HCT116 (cell line): ENCODE measurements at regions not wholly inside any gene's neighbourhood (a gene's known extent, or its start where the extent isn't known, plus 50 kb on each side); places are given as distances from the start of the nearest gene placed in this dataset.

ENCODE experiments used
- ATAC-seq: fragments of 200-7000 bp; cut with Tn5 transposase; 2 replicates; pipeline ENCODE4 v1.9.1; 2020; ENCODE audit warnings: mild to moderate bottlenecking, moderate library complexity
- BruUV-seq: library from RNA; stranded (reverse); fragments of 400-500 nt; replicated peaks from 2 replicates; lab custom pipeline; 2021; lab: Mats Ljungman, UMichigan
- CTCF ChIA-PET: fragments of 300-600 bp; sonication (Branson Sonifier 250); formaldehyde crosslinking; loops from one replicate; lab custom pipeline; 2021; ENCODE audit warnings: antibody characterized with exemption; lab: Charles Lee
- POLR2A ChIA-PET: fragments of 300-600, 350-600 bp; sonication (Branson Sonifier 250); formaldehyde crosslinking; loops from one replicate; lab custom pipeline; 2021; ENCODE audit warnings: antibody characterized with exemption; lab: Charles Lee
- RAD21 ChIA-PET, 2 experiments: fragments of 300-600 bp; sonication (Branson Sonifier 250); formaldehyde crosslinking; loops; one replicate each; lab custom pipeline; 2023; ENCODE audit warnings: low total read pairs in 2 of 2; ENCODE audit not compliant: uncharacterized antibody in 2 of 2, unreplicated experiment in 2 of 2, low non-redundant PET in 1 of 2; lab: Charles Lee
- DNase-seq: peaks from one replicate; pipeline ENCODE4 v3.0.0-alpha.2; 2010; ENCODE audit warnings: low read depth, low spot score
- H2AFZ ChIP-seq: fragments of 200-600 bp; shearing (Covaris generic), sonication (generic); 2 replicates; pipeline ENCODE4 v1.6.1; 2017; ENCODE audit warnings: low read depth, mixed run types, mixed read lengths, antibody characterized with exemption, low read length; ENCODE audit not compliant: poor library complexity, severe bottlenecking
- H3K27ac ChIP-seq: 2 replicates; pipeline ENCODE4 v1.5.1; 2012; ENCODE audit warnings: low read depth, low read length
- H3K27me3 ChIP-seq: fragments of 200-600 bp; sonication (generic); 2 replicates; pipeline ENCODE4 v1.6.1; 2016; ENCODE audit warnings: mixed run types, low read length, mixed read lengths; ENCODE audit not compliant: insufficient read depth
- H3K36me3 ChIP-seq, 2 experiments: fragments of 200-500 bp in 1 of 2; fragments of 200-600 bp in 1 of 2; sonication (Bioruptor generic) in 1 of 2; sonication (generic) in 1 of 2; 2 replicates each; pipeline versions ENCODE4 v1.5.1 to v1.6.1; 2014 to 2016; ENCODE audit warnings: low read length in 2 of 2, inconsistent platforms in 1 of 2, mixed read lengths in 1 of 2, mixed run types in 1 of 2; ENCODE audit not compliant: insufficient read depth in 2 of 2, control insufficient read depth in 1 of 2
- H3K4me1 ChIP-seq, 2 experiments: fragments of 200-600 bp in 1 of 2; sonication (generic) in 1 of 2; 2 replicates each; pipeline versions ENCODE4 v1.5.1 to v1.6.1; 2012 to 2017; ENCODE audit warnings: low read length in 2 of 2, inconsistent platforms in 1 of 2, mild to moderate bottlenecking in 1 of 2, mixed read lengths in 1 of 2, mixed run types in 1 of 2, moderate library complexity in 1 of 2; ENCODE audit not compliant: insufficient read depth in 2 of 2, control insufficient read depth in 1 of 2
- H3K4me2 ChIP-seq: fragments of 200-600 bp; sonication (generic); 2 replicates; pipeline ENCODE4 v1.6.1; 2017; ENCODE audit warnings: mixed run types, low read length, mixed read lengths
- H3K4me3 ChIP-seq, 2 experiments: fragments of 200-600 bp in 1 of 2; sonication (generic) in 1 of 2; replicated peaks in 1 of 2; 2 replicates each; pipeline ENCODE4 v1.5.1; 2011 to 2016; ENCODE audit warnings: low read length in 2 of 2, control low read depth in 1 of 2, low read depth in 1 of 2, mild to moderate bottlenecking in 1 of 2, mixed read lengths in 1 of 2, mixed run types in 1 of 2
- H3K79me2 ChIP-seq: fragments of 200-600 bp; sonication (generic); 2 replicates; pipeline ENCODE4 v1.6.1; 2017; ENCODE audit warnings: mild to moderate bottlenecking, mixed run types, low read length, moderate library complexity, mixed read lengths; ENCODE audit not compliant: insufficient read depth
- H3K9ac ChIP-seq: fragments of 200-600 bp; sonication (generic); 2 replicates; pipeline ENCODE4 v1.6.1; 2016; ENCODE audit warnings: low read length, mixed read lengths
- H3K9me2 ChIP-seq: fragments of 200-600 bp; sonication (generic), shearing (Covaris generic); 2 replicates; pipeline ENCODE4 v1.6.1; 2017; ENCODE audit warnings: mixed run types, mild to moderate bottlenecking, moderate library complexity; ENCODE audit not compliant: insufficient read depth
- H3K9me3 ChIP-seq, 2 experiments: fragments of 200-500 bp in 1 of 2; fragments of 200-600 bp in 1 of 2; sonication (Bioruptor generic) in 1 of 2; sonication (generic) in 1 of 2; 2 replicates each; pipeline ENCODE4 v1.6.1; 2014 to 2017; ENCODE audit warnings: low read length in 2 of 2, mixed read lengths in 2 of 2, inconsistent platforms in 1 of 2, low read depth in 1 of 2, mild to moderate bottlenecking in 1 of 2, mixed run types in 1 of 2, moderate library complexity in 1 of 2; ENCODE audit not compliant: control insufficient read depth in 1 of 2, insufficient read depth in 1 of 2
- H4K20me1 ChIP-seq: fragments of 200-600 bp; sonication (generic), shearing (Covaris generic); 2 replicates; pipeline ENCODE4 v1.6.1; 2017; ENCODE audit warnings: mixed run types, mild to moderate bottlenecking, moderate library complexity; ENCODE audit not compliant: insufficient read depth
- ATF3 ChIP-seq: IDR thresholded peaks from 2 replicates; pipeline ENCODE4 v1.6.1; 2012
- CBX3 ChIP-seq: IDR thresholded peaks from 2 replicates; pipeline ENCODE4 v1.6.1; 2012; ENCODE audit warnings: low read depth
- CEBPB ChIP-seq: IDR thresholded peaks from 2 replicates; pipeline ENCODE4 v1.6.1; 2012; ENCODE audit warnings: low read depth
- EZH2phosphoT487 ChIP-seq: fragments of 200-600 bp; IDR thresholded peaks from 2 replicates; pipeline ENCODE4 v1.6.1; 2018; ENCODE audit warnings: antibody characterized with exemption, borderline replicate concordance
- FOSL1 ChIP-seq: IDR thresholded peaks from 2 replicates; pipeline ENCODE4 v1.6.1; 2012; ENCODE audit warnings: low read depth
- JUND ChIP-seq: IDR thresholded peaks from 2 replicates; pipeline ENCODE4 v1.6.1; 2012
- POLR2AphosphoS5 ChIP-seq: IDR thresholded peaks from 2 replicates; pipeline ENCODE4 v1.6.1; 2011; ENCODE audit warnings: mild to moderate bottlenecking, low read depth, low read length, moderate library complexity
- REST ChIP-seq: IDR thresholded peaks from 2 replicates; pipeline ENCODE4 v1.6.1; 2012; ENCODE audit warnings: low read depth
- SIN3A ChIP-seq: IDR thresholded peaks from 2 replicates; pipeline ENCODE4 v1.6.1; 2012; ENCODE audit warnings: low read depth
- TCF7L2 ChIP-seq: IDR thresholded peaks from 2 replicates; pipeline ENCODE4 v1.7.0; 2011; ENCODE audit warnings: borderline replicate concordance, inconsistent platforms; ENCODE audit not compliant: insufficient read depth, insufficient read length; ENCODE audit errors: extremely low read depth
- YY1 ChIP-seq: IDR thresholded peaks from 2 replicates; pipeline ENCODE4 v1.6.1; 2011; ENCODE audit warnings: low read length, low read depth, moderate library complexity, mild to moderate bottlenecking; ENCODE audit not compliant: insufficient replicate concordance; ENCODE audit errors: extremely low read depth
- ZNF274 ChIP-seq: fragments of 200-500 bp; sonication (Bioruptor generic); IDR thresholded peaks from 2 replicates; pipeline ENCODE4 v1.6.1; 2014; ENCODE audit warnings: mild to moderate bottlenecking, low read depth, low read length, inconsistent platforms
- intact Hi-C: fragments of 100-400 bp; cut with micrococcal nuclease; formaldehyde crosslinking; loops from 2 replicates; pipeline ENCODE4 v1.10.0; 2022

- TF ChIP-seq SIN3A (no peak), POLR2AphosphoS5 (no peak), YY1 (no peak), JUND (no peak), ATF3 (no peak), EZH2phosphoT487 (no peak), REST (no peak), ZNF274 (no peak), TCF7L2 (no peak), CEBPB (no peak), FOSL1 (no peak), CBX3 (no peak)
- Histone ChIP-seq H3K4me3 (no peak overlapping the region), H3K9me3 (peaks cover 5 to 8% of the 10 kb centered on the region in 2 experiments; a peak in 2 of 4 replicates), H3K36me3 (no peaks in the 10 kb centered on the region), H3K79me2 (no peaks in the 10 kb centered on the region), H4K20me1 (no peaks in the 10 kb centered on the region), H2AFZ (no peak overlapping the region), H3K9ac (no peak overlapping the region), H3K27me3 (no peaks in the 10 kb centered on the region), H3K4me2 (no peak overlapping the region), H3K27ac (no peak overlapping the region), H3K4me1 (no peaks in the 10 kb centered on the region), H3K9me2 (no peaks in the 10 kb centered on the region)
- BruUV-seq = no TSS peak
- POLR2A ChIA-PET = no interaction called here
- DNase-seq (no peak), ATAC-seq (no peak)
- RAD21 ChIA-PET = no interaction called here
- CTCF ChIA-PET = no interaction called here
- intact Hi-C loops = no loop called here
Observed at GRCh38 chr18:41022484-41022883, 932.5 kb upstream of the PIK3C3 start.
